HG03571 (cell line): ENCODE measurements at regions not wholly inside any gene's neighbourhood (a gene's known extent, or its start where the extent isn't known, plus 50 kb on each side); places are given as distances from the start of the nearest gene placed in this dataset.
"Not testable (repeated sequence)": the region's sequence is repeated elsewhere in the genome, so short reads cannot be mapped to it uniquely, and the experiment has no call there.

ENCODE experiments used
- ATAC-seq: cut with Tn5 transposase; IDR thresholded peaks from one replicate; pipeline ENCODE4 v1.9.1; 2021; ENCODE audit not compliant: unreplicated experiment

DNA sequence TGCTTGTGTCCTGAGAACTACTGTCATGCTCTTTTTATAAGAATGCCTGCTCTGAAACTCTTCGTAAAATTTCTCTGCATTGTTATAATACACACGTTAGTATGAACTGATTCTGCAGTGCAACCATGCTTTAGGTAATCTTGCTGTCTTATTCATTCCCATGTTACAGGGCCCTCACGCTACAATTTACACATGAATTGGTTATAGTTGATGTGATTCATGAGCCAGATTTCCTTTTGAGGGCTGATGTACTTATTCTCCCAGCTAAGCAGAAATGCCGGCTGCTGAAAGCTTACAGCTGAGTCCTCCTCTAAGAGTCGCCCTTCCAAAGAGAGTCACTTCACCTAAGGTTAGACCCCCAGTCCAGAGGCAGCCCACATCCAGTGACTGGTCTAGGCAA lies 233.5 kb upstream of the PCSK5 start:
- ATAC-seq, result no peak

DNA sequence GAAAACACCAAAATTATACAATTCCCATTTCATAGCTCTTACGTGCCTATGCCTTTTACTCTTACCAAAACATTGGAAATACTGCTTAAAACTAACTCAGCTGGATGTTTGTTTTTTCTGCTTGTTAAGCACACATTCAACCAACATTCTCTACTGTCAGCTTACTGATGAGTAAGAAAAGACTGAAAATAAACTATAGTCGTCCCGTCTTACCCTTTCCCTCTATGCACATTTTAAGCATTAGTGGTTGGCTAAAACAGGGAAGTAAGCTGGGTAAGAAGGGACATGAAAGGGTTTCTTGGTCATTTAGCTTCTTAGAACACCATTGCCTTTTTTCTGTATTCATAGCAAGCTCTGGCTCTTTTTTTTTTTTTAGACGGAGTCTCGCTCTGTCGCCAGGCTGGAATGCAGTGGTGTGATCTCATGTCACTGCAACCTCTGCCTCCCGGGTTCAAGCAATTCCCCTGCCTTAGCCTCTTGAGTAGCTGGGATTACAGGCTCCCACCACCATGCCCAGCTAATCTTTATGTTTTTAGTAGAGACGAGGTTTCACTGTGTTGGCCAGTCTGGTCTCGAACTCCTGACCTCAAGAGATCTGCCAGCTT lies 232.1 kb upstream of the PCSK5 start:
- ATAC-seq, result no peak

GRCh38 chr9:75664597-75664996 lies 225.9 kb upstream of the PCSK5 start:
- no peak for ATAC-seq

GRCh38 chr9:75666856-75667554 lies 223.5 kb upstream of the PCSK5 start:
- ATAC-seq, result no peak

- no peak for ATAC-seq
Measured at GRCh38 chr9:75669721-75670120, 220.8 kb upstream of the PCSK5 start.

DNA sequence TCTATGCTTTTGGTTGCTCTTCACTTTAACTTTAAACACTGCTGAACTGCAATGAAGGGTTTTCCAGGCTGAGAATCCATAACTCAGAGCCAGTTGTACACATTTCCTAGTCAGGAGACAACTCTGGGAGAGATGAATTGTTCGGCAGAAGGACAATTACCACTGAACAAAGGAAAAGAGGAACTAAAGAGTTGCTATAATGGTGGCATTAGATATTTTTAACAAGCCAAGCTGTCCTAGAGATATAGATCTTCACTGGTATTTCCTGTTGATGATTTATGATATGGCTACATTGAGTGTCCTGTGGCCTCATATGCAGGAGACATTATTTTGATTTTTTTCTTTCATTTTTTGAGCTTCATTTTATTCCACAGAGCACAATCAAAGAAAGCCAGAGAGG lies 219.1 kb upstream of the PCSK5 start:
- ATAC-seq, result no peak

GRCh38 chr9:75672478-75672877 lies 218.0 kb upstream of the PCSK5 start:
- no peak for ATAC-seq

GRCh38 chr9:75683591-75683990 lies 206.9 kb upstream of the PCSK5 start:
- ATAC-seq, result no peak

GRCh38 chr9:75685062-75685461 lies 205.4 kb upstream of the PCSK5 start:
- ATAC-seq, result no peak

DNA sequence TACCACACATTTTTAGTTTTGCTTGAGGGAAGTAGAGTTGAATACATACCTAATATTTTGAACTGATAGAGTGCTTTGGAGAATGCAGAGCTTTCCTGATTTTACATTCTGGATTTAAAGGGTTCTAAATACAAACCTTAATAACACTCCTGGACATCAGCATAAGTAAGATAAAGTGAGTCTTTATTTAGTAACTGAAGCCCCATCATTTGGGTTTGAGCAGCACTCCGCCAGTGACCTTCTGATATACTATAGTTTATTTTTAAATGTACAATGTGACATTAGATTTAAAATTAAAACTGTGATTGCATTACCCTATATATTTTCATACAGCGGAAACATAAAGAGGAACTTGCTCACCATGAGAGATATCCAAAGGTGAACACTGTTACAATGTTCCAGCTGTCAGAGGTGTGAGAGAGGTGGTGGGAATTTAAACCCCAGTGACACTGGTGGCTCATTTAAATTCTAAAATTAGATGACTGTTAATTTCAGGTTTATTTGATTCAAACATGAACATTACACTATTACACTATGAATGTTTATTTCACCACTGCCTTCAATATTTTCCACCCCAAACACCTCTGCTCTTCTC lies 203.0 kb upstream of the PCSK5 start:
- ATAC-seq, result no peak

GRCh38 chr9:75690551-75690950 lies 199.9 kb upstream of the PCSK5 start:
- not testable (repeated sequence) for ATAC-seq

DNA sequence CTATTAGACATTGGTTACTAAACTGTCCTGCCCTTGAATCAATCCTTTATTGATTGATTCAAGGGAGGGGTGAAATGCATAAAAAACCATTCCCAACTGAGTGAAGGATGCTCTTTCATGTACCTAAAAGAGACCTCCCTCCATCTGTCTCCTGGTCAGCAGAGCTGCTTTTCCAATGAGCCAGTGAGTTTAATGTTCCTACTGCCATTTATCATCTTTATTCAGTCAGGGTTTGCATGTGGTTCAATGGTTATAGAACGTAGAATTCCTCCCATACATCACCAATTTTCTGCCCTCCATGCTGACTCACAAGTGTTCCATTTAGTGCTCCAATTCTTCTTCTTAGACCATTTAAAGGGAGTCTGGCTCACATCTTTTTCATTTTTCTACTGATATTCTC lies 199.1 kb upstream of the PCSK5 start:
- ATAC-seq, result no peak

GRCh38 chr9:75692309-75692708 lies 198.2 kb upstream of the PCSK5 start:
- no peak for ATAC-seq

- no peak for ATAC-seq
Measured at GRCh38 chr9:75695921-75696320, 194.6 kb upstream of the PCSK5 start.

DNA sequence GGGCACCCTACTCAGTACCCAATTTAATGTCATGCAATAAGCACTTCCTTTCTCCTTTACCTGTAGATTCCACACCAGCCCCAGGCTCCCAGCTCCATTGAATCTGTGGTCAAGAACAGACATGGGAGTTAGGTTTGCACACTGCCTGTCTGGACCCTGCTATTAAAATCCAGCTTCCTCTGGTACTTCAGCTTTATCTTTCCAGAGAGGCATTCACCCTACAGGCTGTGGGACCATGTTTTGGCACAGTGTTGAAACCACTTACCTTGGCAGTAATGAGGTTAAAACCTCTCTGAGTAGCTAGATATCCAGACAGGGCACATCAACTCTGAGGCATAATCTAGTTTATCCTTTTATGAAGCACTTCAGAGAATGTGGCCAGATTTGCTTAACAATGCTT lies 191.5 kb upstream of the PCSK5 start:
- ATAC-seq, result no peak

DNA sequence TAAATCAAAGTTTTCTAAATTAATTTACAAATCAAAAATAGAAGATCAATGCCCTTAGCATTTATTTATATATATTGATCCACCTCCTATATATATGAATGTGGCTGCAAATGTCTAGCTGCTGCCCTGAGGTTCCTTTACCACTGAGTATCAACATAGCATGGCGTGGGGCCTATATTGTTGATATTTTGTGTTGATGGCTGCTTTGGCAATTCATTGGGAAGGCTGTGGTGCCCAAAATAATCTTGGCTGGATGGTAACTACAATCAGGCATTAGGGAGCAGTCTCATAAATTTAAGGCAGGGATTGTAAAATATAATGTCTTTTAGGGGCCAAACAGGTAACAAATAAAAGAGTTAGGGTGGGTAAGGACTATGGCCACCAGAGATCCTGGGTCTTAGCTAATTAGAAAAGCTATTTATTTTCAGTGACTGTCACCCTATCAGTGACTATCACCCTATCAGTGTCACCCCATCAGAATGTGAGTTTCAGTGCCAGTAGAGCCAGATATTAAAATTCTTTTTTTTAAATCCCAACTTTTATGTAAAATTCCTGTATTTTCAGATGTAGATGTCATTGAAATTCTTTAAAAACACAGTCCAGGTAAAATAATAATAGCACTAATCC lies 190.7 kb upstream of the PCSK5 start:
- no peak for ATAC-seq

- ATAC-seq, result no peak
Measured at GRCh38 chr9:75700252-75700640, 190.2 kb upstream of the PCSK5 start.

DNA sequence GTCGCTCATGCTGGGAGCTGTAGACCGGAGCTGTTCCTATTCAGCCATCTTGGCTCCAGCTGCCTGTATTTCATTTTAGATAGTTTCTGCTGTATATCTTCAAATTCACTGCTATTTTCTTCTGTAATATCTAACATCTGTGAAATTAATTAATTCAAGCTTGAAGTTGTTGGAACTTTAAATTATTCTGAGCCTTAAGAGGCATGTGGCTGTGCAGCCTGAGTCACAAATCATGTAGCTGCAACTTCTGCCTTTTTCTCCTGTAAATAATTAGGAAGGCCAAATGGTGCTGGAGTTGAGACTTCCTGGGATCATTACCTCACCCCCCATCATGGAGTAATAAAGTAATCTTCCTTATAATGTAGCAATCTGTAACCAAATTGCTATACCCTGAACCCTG lies 183.3 kb upstream of the PCSK5 start:
- no peak for ATAC-seq

DNA sequence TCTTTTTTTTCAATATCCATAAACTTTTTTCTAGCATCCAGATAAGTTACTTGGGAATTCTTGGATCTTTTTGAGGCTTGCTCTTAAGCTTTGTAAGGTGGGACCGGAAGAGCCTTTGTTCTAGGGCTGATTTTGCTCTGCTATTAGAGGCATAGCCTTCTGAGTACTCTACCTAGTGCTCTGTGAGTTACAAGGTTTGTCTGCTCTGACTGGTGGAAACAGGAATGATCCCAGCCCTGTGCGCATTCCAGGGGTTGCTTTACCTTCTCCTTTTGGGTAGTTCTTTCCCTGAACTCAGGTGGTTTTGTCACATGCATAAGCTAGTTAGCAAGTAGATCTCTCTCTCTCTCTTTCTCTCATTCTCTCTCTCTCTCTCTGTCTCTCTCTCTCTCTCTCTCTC lies 180.8 kb upstream of the PCSK5 start:
- ATAC-seq, result no peak

DNA sequence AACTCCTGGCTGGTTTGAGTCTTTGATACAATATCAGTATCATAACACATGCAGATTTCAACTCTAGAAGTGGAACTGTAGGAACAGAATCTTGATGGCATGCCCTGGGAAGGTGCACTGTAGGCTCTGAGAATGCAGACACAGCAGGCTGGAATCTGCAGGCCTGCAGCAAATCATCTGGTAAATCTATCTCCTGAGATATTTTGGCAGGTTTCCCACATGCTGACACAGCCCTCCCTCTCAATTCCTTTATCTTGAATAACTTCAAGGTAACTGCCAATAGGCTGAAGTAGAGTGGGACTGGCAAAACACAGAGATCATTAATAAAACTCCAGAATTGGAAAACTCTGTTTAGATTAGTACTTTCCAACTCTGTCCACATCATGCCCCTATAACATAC lies 177.8 kb upstream of the PCSK5 start:
- no peak for ATAC-seq

DNA sequence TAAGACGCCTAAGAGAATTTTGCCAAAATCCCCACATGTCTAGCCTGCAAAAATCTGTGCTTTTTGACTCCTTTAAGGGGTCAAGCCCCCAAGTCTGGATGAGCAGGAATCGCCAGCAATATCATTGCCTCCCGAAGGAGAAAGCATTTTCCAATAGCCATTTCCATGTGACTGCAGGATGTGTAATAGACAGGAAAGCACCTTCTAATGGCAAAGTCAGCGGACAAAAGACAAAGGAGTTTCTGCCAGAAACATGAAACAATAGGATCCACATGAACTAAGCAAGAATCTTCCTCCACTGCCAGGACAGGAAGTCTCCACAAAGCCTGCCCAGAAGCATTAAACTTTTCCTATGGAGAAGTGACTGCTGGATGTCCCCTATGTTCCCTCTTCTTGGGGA lies 177.1 kb upstream of the PCSK5 start:
- ATAC-seq, result no peak

GRCh38 chr9:75715360-75715759 lies 175.1 kb upstream of the PCSK5 start:
- ATAC-seq, result no peak
